GM12878 (cell line): ENCODE measurements at regions not wholly inside any gene's neighbourhood (a gene's known extent, or its start where the extent isn't known, plus 50 kb on each side); places are given as distances from the start of the nearest gene placed in this dataset.

Experiments used
- ATAC-seq: fragments of 200-7000 bp; cut with Tn5 transposase; 3 replicates; pipeline ENCODE4 v1.9.1; 2020; ENCODE audit warnings: mild to moderate bottlenecking, moderate library complexity
- BruUV-seq: library from RNA; stranded (reverse); fragments of 400-500 nt; replicated peaks from 2 replicates; lab custom pipeline; 2021; lab: Mats Ljungman, UMichigan
- CTCF ChIA-PET: fragments of 300-600 bp; sonication (Branson Sonifier 250); formaldehyde crosslinking; extraction: SDS; loops from one replicate; lab custom pipeline; 2021; ENCODE audit warnings: inconsistent platforms; lab: Yijun Ruan, JAX
- POLR2A ChIA-PET: fragments of 350-600 bp; formaldehyde crosslinking; extraction: SDS; loops from one replicate; lab custom pipeline; 2021; ENCODE audit warnings: inconsistent platforms; lab: Charles Lee
- RAD21 ChIA-PET: fragments of 300-600 bp; sonication (Branson Sonifier 250); formaldehyde crosslinking; loops from one replicate; lab custom pipeline; 2023; ENCODE audit warnings: antibody characterized with exemption; ENCODE audit not compliant: unreplicated experiment; lab: Charles Lee
- SMC1A ChIA-PET: fragments of 300-600 bp; sonication (Branson Sonifier 250); formaldehyde crosslinking; loops from one replicate; lab custom pipeline; 2023; ENCODE audit not compliant: unreplicated experiment, uncharacterized antibody; lab: Charles Lee
- DNase-seq: peaks from one replicate; pipeline ENCODE4 v3.0.0-alpha.2; 2011; ENCODE audit warnings: low read depth, low spot score
- FAIRE-seq: peaks from 3 replicates; lab custom pipeline; 2011; peaks lifted over from hg19 to GRCh38; lab: Jason Lieb, UNC
- H2AFZ ChIP-seq: 2 replicates; pipeline ENCODE4 v1.6.0; 2011; ENCODE audit warnings: low read depth, low read length, control low read depth; ENCODE audit not compliant: control insufficient read depth
- H3K27ac ChIP-seq: 2 replicates; pipeline ENCODE4 v1.5.1; 2011; ENCODE audit warnings: control low read depth; ENCODE audit not compliant: control insufficient read depth, insufficient read depth
- H3K27me3 ChIP-seq, 2 experiments: replicated peaks in 1 of 2; 2 replicates each; pipeline versions ENCODE4 v1.6.0 to v1.6.1; 2011; ENCODE audit warnings: low read length in 1 of 2; ENCODE audit not compliant: control insufficient read depth in 2 of 2, insufficient read depth in 2 of 2
- H3K36me3 ChIP-seq, 2 experiments: 2 replicates each; pipeline ENCODE4 v1.5.1; 2011; ENCODE audit warnings: low read length in 1 of 2; ENCODE audit not compliant: control insufficient read depth in 2 of 2, insufficient read depth in 2 of 2
- H3K4me1 ChIP-seq: 2 replicates; pipeline ENCODE4 v1.6.1; 2011; ENCODE audit warnings: mild to moderate bottlenecking, low read length, moderate library complexity, mixed read lengths; ENCODE audit not compliant: control insufficient read depth, insufficient read depth
- H3K4me2 ChIP-seq: 2 replicates; pipeline ENCODE4 v1.6.0; 2011; ENCODE audit warnings: control low read depth; ENCODE audit not compliant: control insufficient read depth, insufficient read depth
- H3K4me3 ChIP-seq: fragments of 200-600 bp; sonication (generic); 2 replicates; pipeline ENCODE4 v1.5.1; 2016
- H3K79me2 ChIP-seq: 2 replicates; pipeline ENCODE4 v1.6.0; 2011; ENCODE audit warnings: low read length; ENCODE audit not compliant: control insufficient read depth, insufficient read depth
- H3K9ac ChIP-seq: 2 replicates; pipeline ENCODE4 v1.8.0; 2011; ENCODE audit warnings: low read length, control low read depth, mixed read lengths; ENCODE audit not compliant: control insufficient read depth, insufficient read depth
- H3K9me3 ChIP-seq: replicated peaks from 3 replicates; pipeline ENCODE4 v1.5.1; 2011; ENCODE audit warnings: mild to moderate bottlenecking, low read length; ENCODE audit not compliant: control insufficient read depth, insufficient read depth
- H4K20me1 ChIP-seq: 2 replicates; pipeline ENCODE4 v1.6.0; 2011; ENCODE audit not compliant: control insufficient read depth, insufficient read depth
- BACH1 ChIP-seq: fragments of 450-650 bp; IDR thresholded peaks from 2 replicates; pipeline ENCODE4 v1.6.1; 2017; ENCODE audit warnings: mild to moderate bottlenecking, borderline replicate concordance
- BCL11A ChIP-seq: IDR thresholded peaks from 2 replicates; pipeline ENCODE4 v1.6.1; 2011; ENCODE audit warnings: low read depth, low read length
- BMI1 ChIP-seq: fragments of 450-650 bp; IDR thresholded peaks from 2 replicates; pipeline ENCODE4 v1.6.1; 2016; ENCODE audit warnings: mild to moderate bottlenecking, moderate library complexity, borderline replicate concordance
- MYC ChIP-seq: IDR thresholded peaks from 2 replicates; pipeline ENCODE4 v1.6.1; 2011; ENCODE audit warnings: mild to moderate bottlenecking, low read length, moderate library complexity, inconsistent platforms; ENCODE audit not compliant: insufficient read depth, insufficient replicate concordance, insufficient read length, severe bottlenecking
- SMAD5 ChIP-seq: IDR thresholded peaks from 2 replicates; pipeline ENCODE4 v1.6.1; 2016; ENCODE audit warnings: antibody characterized with exemption, low read depth
- YY1 ChIP-seq: IDR thresholded peaks from 2 replicates; pipeline ENCODE4 v1.6.1; 2011; ENCODE audit warnings: low read depth, mild to moderate bottlenecking, low read length
- ZBTB33 ChIP-seq: fragments of 450-650 bp; IDR thresholded peaks from 2 replicates; pipeline ENCODE4 v1.6.1; 2017; ENCODE audit warnings: mild to moderate bottlenecking
- ZNF274 ChIP-seq: IDR thresholded peaks from one replicate; pipeline ENCODE4 v1.8.0; 2011; ENCODE audit not compliant: insufficient read length, insufficient read depth
- WGBS: methylation state at CpG from one replicate; pipeline ENCODE4 v1.1.6; 2016; ENCODE audit warnings: low lambda C conversion rate; ENCODE audit not compliant: insufficient replicate concordance, insufficient coverage; ENCODE audit errors: missing lambda C conversion rate; 5-methylcytosine and 5-hydroxymethylcytosine counted together
- in situ Hi-C: fragments of 300-500 bp; cut with MboI; formaldehyde crosslinking; loops from 9 replicates; pipeline ENCODE4 v1.14.3; 2018; ENCODE audit warnings: mixed read lengths
- intact Hi-C: fragments of 100-400 bp; cut with micrococcal nuclease; formaldehyde crosslinking; loops from one replicate; pipeline ENCODE4 v1.14.2; 2022; ENCODE audit not compliant: unreplicated experiment

GRCh38 chr14:29350496-29350895 is 577.2 kb downstream of the PRKD1 start:
- H3K9ac ChIP-seq, result no peak overlapping the region
- BruUV-seq, result no TSS peak
- H3K9me3 ChIP-seq, result no peaks in the 10 kb centered on the region
- DNase-seq (no peak), FAIRE-seq (no peak), ATAC-seq (no peak)
- no peak overlapping the region for H2AFZ ChIP-seq
- intact Hi-C loops, result no loop called here
- H3K4me3 ChIP-seq, result no peak overlapping the region
- H3K36me3 ChIP-seq, result no peaks in the 10 kb centered on the region
- H3K4me2 ChIP-seq, result no peak overlapping the region
- no peaks in the 10 kb centered on the region for H3K27me3 ChIP-seq
- RAD21 ChIA-PET, result no interaction called here
- H3K27ac ChIP-seq, result no peak overlapping the region
- 29% methylated on average over 3 of the region's 3 CpGs for WGBS
- TF ChIP-seq MYC (no peak), SMAD5 (no peak), ZNF274 (no peak), BCL11A (no peak), YY1 (no peak)
- TF ChIP-seq, all 136 proteins: peak for 0
- POLR2A ChIA-PET, result no interaction called here
- SMC1A ChIA-PET, result no interaction called here
- H3K4me1 ChIP-seq, result no peaks in the 10 kb centered on the region
- no peaks in the 10 kb centered on the region for H4K20me1 ChIP-seq
- in situ Hi-C loops, result no loop called here
- CTCF ChIA-PET, result no interaction called here
- H3K79me2 ChIP-seq, result no peaks in the 10 kb centered on the region

- SMC1A ChIA-PET, result no interaction called here
- H3K9me3 ChIP-seq, result no peaks in the 10 kb centered on the region
- DNase-seq (no peak), ATAC-seq (no peak), FAIRE-seq (no peak)
- POLR2A ChIA-PET, result no interaction called here
- H3K36me3 ChIP-seq, result no peaks in the 10 kb centered on the region
- no peak overlapping the region for H3K27ac ChIP-seq
- WGBS, result 26% methylated on average over 4 of the region's 4 CpGs
- no peak overlapping the region for H2AFZ ChIP-seq
- in situ Hi-C loops, result no loop called here
- H3K79me2 ChIP-seq, result no peaks in the 10 kb centered on the region
- H3K4me1 ChIP-seq, result no peaks in the 10 kb centered on the region
- no peak overlapping the region for H3K4me3 ChIP-seq
- TF ChIP-seq ZBTB33 (no peak), BACH1 (no peak), BMI1 (no peak)
- H3K9ac ChIP-seq, result no peak overlapping the region
- no peaks in the 10 kb centered on the region for H4K20me1 ChIP-seq
- H3K4me2 ChIP-seq, result no peak overlapping the region
- intact Hi-C loops, result no loop called here
- BruUV-seq, result no TSS peak
- RAD21 ChIA-PET, result no interaction called here
- no peaks in the 10 kb centered on the region for H3K27me3 ChIP-seq
- CTCF ChIA-PET, result no interaction called here
These were observed 575.5 kb downstream of the PRKD1 start for GRCh38 chr14:29351996-29352705.
